ENCODE measurements at regions not wholly inside any gene's neighbourhood (a gene's known extent, or its start where the extent isn't known, plus 50 kb on each side); places are given as distances from the start of the nearest gene placed in this dataset.
"Not testable (repeated sequence)": the region's sequence is repeated elsewhere in the genome, so short reads cannot be mapped to it uniquely, and the experiment has no call there.

DNA sequence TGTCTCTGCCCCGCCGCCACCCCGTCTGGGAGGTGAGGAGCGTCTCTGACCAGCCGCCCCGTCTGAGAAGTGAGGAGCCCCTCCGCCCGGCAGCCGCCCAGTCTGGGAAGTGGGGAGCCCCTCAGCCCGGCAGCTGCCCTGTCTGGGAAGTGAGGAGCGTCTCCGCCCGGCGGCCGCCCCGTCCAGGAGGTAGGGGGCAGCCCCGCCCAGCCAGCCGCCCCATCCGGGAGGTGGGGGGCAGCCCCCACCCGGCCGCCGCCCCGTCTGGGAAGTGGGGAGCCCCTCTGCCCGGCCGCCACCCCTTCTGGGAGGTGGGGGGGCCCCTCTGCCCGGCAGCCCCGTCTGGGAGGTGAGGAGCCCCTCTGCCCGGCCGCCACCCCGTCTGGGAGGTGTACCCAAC lies 59.1 kb upstream of the TENM4 start:
- not testable (repeated sequence) for H2AK5ac ChIP-seq (ENCODE audit: low read length, severe bottlenecking); H3K23ac ChIP-seq (ENCODE audit: low read length in 2 of 2); H3K4me1 ChIP-seq (ENCODE audit: control insufficient read depth, insufficient read depth, low read depth, low read length); H2BK120ac ChIP-seq (ENCODE audit: low read depth, low read length); DNase-seq; H3K4me2 ChIP-seq (ENCODE audit: low read length, poor library complexity, severe bottlenecking); H3K4ac ChIP-seq (ENCODE audit: low read depth in 1 of 2, low read length in 2 of 2); H3K9ac ChIP-seq (ENCODE audit: low read length); H2AFZ ChIP-seq (ENCODE audit: low read depth, low read length); H3K27ac ChIP-seq (ENCODE audit: low read length, poor library complexity, severe bottlenecking); H3K4me3 ChIP-seq (ENCODE audit: insufficient read depth in 1 of 2, low read depth in 1 of 2, low read length in 2 of 2); H2BK12ac ChIP-seq (ENCODE audit: low read length in 2 of 2); H3K18ac ChIP-seq (ENCODE audit: low read depth in 1 of 2, low read length in 2 of 2); H2BK5ac ChIP-seq (ENCODE audit: low read depth, low read length, poor library complexity, severe bottlenecking); H3K79me1 ChIP-seq (replicated peaks; ENCODE audit: low read length, poor library complexity, severe bottlenecking); H4K8ac ChIP-seq (ENCODE audit: low read length); H3K36me3 ChIP-seq (ENCODE audit: control insufficient read depth in 1 of 2, insufficient read depth in 2 of 2, low read depth in 1 of 2, low read length in 2 of 2); H2BK15ac ChIP-seq (ENCODE audit: low read depth, poor library complexity, severe bottlenecking); H4K91ac ChIP-seq (ENCODE audit: low read length); H3K9me3 ChIP-seq (ENCODE audit: control insufficient read depth, low read length); H3K14ac ChIP-seq (ENCODE audit: low read length in 2 of 2)
- WGBS, result 95% methylated on average over 19 of the region's 30 CpGs
- peaks cover 0 to 11% of the 10 kb centered on the region in 2 experiments for H3K27me3 ChIP-seq (ENCODE audit: control insufficient read depth in 1 of 2, insufficient read depth in 1 of 2, low read length in 2 of 2)

DNA sequence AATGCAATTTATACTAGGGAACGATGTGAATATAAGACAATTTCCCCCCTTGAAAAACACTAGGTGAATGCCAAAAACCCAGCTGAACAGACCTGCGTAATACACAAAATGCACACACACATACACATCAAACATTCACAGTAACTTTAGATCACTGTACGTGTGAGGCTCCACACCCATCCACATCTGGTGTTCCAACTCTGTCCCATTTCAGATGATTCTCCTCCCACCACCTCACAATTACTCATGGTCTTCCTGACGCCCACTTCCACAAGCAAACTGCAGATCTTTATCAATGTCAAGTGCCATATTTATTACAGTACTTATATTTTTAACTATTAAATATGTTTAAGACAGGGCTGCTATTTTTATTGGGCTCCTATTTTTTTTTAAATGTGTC lies 57.8 kb upstream of the TENM4 start:
- no peak overlapping the region for H2BK15ac ChIP-seq (ENCODE audit: low read depth, poor library complexity, severe bottlenecking)
- no peak overlapping the region for H2AK5ac ChIP-seq (ENCODE audit: low read length, severe bottlenecking)
- no peak overlapping the region for H3K4me3 ChIP-seq (ENCODE audit: insufficient read depth in 1 of 2, low read depth in 1 of 2, low read length in 2 of 2)
- H3K4ac ChIP-seq (ENCODE audit: low read depth in 1 of 2, low read length in 2 of 2), result no peak overlapping the region
- H3K79me1 ChIP-seq (replicated peaks; ENCODE audit: low read length, poor library complexity, severe bottlenecking), result no peaks in the 10 kb centered on the region
- H2BK5ac ChIP-seq (ENCODE audit: low read depth, low read length, poor library complexity, severe bottlenecking), result no peak overlapping the region
- H3K4me1 ChIP-seq (ENCODE audit: control insufficient read depth, insufficient read depth, low read depth, low read length), result no peaks in the 10 kb centered on the region
- no peak overlapping the region for H3K27ac ChIP-seq (ENCODE audit: low read length, poor library complexity, severe bottlenecking)
- DNase-seq, result no peak
- H3K9ac ChIP-seq (ENCODE audit: low read length), result no peak overlapping the region
- H2BK12ac ChIP-seq (ENCODE audit: low read length in 2 of 2), result no peak overlapping the region
- H3K14ac ChIP-seq (ENCODE audit: low read length in 2 of 2), result no peak overlapping the region
- H4K8ac ChIP-seq (ENCODE audit: low read length), result no peak overlapping the region
- no peaks in the 10 kb centered on the region for H3K9me3 ChIP-seq (ENCODE audit: control insufficient read depth, low read length)
- no peak overlapping the region for H3K4me2 ChIP-seq (ENCODE audit: low read length, poor library complexity, severe bottlenecking)
- no peak overlapping the region for H2BK120ac ChIP-seq (ENCODE audit: low read depth, low read length)
- H4K91ac ChIP-seq (ENCODE audit: low read length), result no peak overlapping the region
- peaks cover 0 to 4% of the 10 kb centered on the region in 2 experiments for H3K27me3 ChIP-seq (ENCODE audit: control insufficient read depth in 1 of 2, insufficient read depth in 1 of 2, low read length in 2 of 2)
- no peak overlapping the region for H3K18ac ChIP-seq (ENCODE audit: low read depth in 1 of 2, low read length in 2 of 2)
- 80% methylated on average over 3 of the region's 4 CpGs for WGBS
- H3K36me3 ChIP-seq (ENCODE audit: control insufficient read depth in 1 of 2, insufficient read depth in 2 of 2, low read depth in 1 of 2, low read length in 2 of 2), result no peaks in the 10 kb centered on the region
- H3K23ac ChIP-seq (ENCODE audit: low read length in 2 of 2), result no peak overlapping the region
- no peak overlapping the region for H2AFZ ChIP-seq (ENCODE audit: low read depth, low read length)

DNA sequence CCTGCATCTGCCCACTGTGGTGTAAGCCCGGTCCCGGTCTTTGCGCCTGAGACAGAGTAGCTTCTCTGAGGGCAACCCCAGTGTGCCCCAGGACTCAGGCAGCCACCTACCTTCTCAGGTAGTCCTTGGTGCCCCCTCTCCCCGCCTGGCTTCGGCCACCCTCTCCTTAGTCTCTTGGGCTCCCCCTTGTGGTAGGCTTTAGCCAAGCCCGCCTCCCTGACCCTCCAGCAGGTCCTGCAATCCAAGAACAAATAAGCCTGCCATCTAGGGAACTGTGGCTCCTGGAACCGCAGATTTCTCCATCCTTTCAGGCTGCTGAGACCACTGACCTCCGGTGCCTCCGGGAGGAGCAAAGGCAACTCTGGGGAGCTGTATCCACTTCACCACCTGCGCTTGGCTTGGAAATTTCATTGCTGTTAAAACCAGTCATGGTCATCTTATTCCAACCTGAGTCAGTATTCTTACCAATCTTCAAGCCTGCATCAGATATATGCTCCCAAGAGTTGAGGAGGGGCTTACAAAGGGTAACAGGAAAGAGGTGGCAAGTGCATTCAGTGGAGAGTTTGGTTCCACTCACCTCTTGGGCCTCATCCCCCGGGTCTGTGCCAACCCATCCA lies 52.8 kb upstream of the TENM4 start:
- Histone ChIP-seq H3K9ac (ENCODE audit: low read length) (no peak overlapping the region), H3K27ac (ENCODE audit: low read length, poor library complexity, severe bottlenecking) (no peak overlapping the region), H3K4me2 (ENCODE audit: low read length, poor library complexity, severe bottlenecking) (no peak overlapping the region)

DNA sequence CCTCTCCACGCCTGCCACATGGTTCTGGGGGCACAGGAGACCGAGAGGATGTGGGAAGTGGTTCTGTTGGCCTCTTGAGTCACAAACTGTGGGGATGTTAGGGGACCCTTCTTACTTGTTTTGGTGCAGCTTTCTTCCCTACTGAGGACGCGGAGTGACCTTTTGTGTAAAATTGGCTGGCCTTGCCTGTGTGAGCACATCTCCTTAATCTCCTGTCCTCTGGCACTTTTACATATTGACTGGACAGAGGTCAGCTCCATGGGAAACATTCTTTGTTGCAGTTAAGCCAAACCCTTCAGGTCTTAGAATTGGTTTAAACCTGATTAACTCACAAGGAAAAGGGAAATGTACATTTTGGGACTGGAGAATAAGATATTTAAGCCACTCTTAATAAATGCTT lies 51.2 kb upstream of the TENM4 start:
- Histone ChIP-seq H3K4me3 (ENCODE audit: insufficient read depth in 1 of 2, low read depth in 1 of 2, low read length in 2 of 2) (no peak overlapping the region), H2BK120ac (ENCODE audit: low read depth, low read length) (no peak overlapping the region), H3K36me3 (ENCODE audit: control insufficient read depth in 1 of 2, insufficient read depth in 2 of 2, low read depth in 1 of 2, low read length in 2 of 2) (no peaks in the 10 kb centered on the region), H3K9ac (ENCODE audit: low read length) (no peak overlapping the region), H2BK15ac (ENCODE audit: low read depth, poor library complexity, severe bottlenecking) (no peak overlapping the region), H2AK5ac (ENCODE audit: low read length, severe bottlenecking) (no peak overlapping the region), H3K4ac (ENCODE audit: low read depth in 1 of 2, low read length in 2 of 2) (no peak overlapping the region), H3K23ac (ENCODE audit: low read length in 2 of 2) (no peak overlapping the region), H3K4me1 (ENCODE audit: control insufficient read depth, insufficient read depth, low read depth, low read length) (peaks cover 1% of the 10 kb centered on the region), H3K27ac (ENCODE audit: low read length, poor library complexity, severe bottlenecking) (no peak overlapping the region), H2BK12ac (ENCODE audit: low read length in 2 of 2) (no peak overlapping the region), H2AFZ (ENCODE audit: low read depth, low read length) (no peak overlapping the region), H3K4me2 (ENCODE audit: low read length, poor library complexity, severe bottlenecking) (no peak overlapping the region), H2BK5ac (ENCODE audit: low read depth, low read length, poor library complexity, severe bottlenecking) (no peak overlapping the region), H4K91ac (ENCODE audit: low read length) (no peak overlapping the region), H4K8ac (ENCODE audit: low read length) (no peak overlapping the region), H3K9me3 (ENCODE audit: control insufficient read depth, low read length) (no peaks in the 10 kb centered on the region), H3K18ac (ENCODE audit: low read depth in 1 of 2, low read length in 2 of 2) (no peak overlapping the region), H3K79me1 (replicated peaks; ENCODE audit: low read length, poor library complexity, severe bottlenecking) (no peaks in the 10 kb centered on the region), H3K27me3 (ENCODE audit: control insufficient read depth in 1 of 2, insufficient read depth in 1 of 2, low read length in 2 of 2) (peaks cover 3 to 10% of the 10 kb centered on the region in 2 experiments), H3K14ac (ENCODE audit: low read length in 2 of 2) (no peak overlapping the region)
- 71% methylated on average over 4 of the region's 4 CpGs for WGBS
- no peak for DNase-seq

More for the DNA sequence above, 52.8 kb upstream of the TENM4 start:
- Histone ChIP-seq H3K23ac (ENCODE audit: low read length in 2 of 2) (no peak overlapping the region), H2BK15ac (ENCODE audit: low read depth, poor library complexity, severe bottlenecking) (no peak overlapping the region), H3K14ac (ENCODE audit: low read length in 2 of 2) (no peak overlapping the region), H3K4ac (ENCODE audit: low read depth in 1 of 2, low read length in 2 of 2) (no peak overlapping the region), H3K27me3 (ENCODE audit: control insufficient read depth in 1 of 2, insufficient read depth in 1 of 2, low read length in 2 of 2) (peaks cover 3 to 10% of the 10 kb centered on the region in 2 experiments), H3K18ac (ENCODE audit: low read depth in 1 of 2, low read length in 2 of 2) (no peak overlapping the region), H4K91ac (ENCODE audit: low read length) (no peak overlapping the region), H3K36me3 (ENCODE audit: control insufficient read depth in 1 of 2, insufficient read depth in 2 of 2, low read depth in 1 of 2, low read length in 2 of 2) (no peaks in the 10 kb centered on the region), H2AFZ (ENCODE audit: low read depth, low read length) (no peak overlapping the region), H2AK5ac (ENCODE audit: low read length, severe bottlenecking) (no peak overlapping the region), H2BK120ac (ENCODE audit: low read depth, low read length) (no peak overlapping the region), H3K4me3 (ENCODE audit: insufficient read depth in 1 of 2, low read depth in 1 of 2, low read length in 2 of 2) (no peak overlapping the region), H3K79me1 (replicated peaks; ENCODE audit: low read length, poor library complexity, severe bottlenecking) (no peaks in the 10 kb centered on the region), H3K9me3 (ENCODE audit: control insufficient read depth, low read length) (no peaks in the 10 kb centered on the region), H3K4me1 (ENCODE audit: control insufficient read depth, insufficient read depth, low read depth, low read length) (peaks cover 1% of the 10 kb centered on the region), H2BK5ac (ENCODE audit: low read depth, low read length, poor library complexity, severe bottlenecking) (no peak overlapping the region), H2BK12ac (ENCODE audit: low read length in 2 of 2) (no peak overlapping the region), H4K8ac (ENCODE audit: low read length) (no peak overlapping the region)
- whole genome bisulfite sequencing, result 12% methylated on average over 11 of the region's 11 CpGs
- DNase-seq, result peak; percentile 55
